ENCODE measurements at regions not wholly inside any gene's neighbourhood (a gene's known extent, or its start where the extent isn't known, plus 50 kb on each side); places are given as distances from the start of the nearest gene placed in this dataset.
A peak's percentile ranks its signal among the peaks of the same experiment; 100 is the strongest.

- no peak for DNase-seq (ENCODE audit: low read depth in 3 of 3, low spot score in 2 of 3)
Observed at GRCh38 chr1:55381491-55381890, 166.3 kb upstream of the USP24 start.

DNA sequence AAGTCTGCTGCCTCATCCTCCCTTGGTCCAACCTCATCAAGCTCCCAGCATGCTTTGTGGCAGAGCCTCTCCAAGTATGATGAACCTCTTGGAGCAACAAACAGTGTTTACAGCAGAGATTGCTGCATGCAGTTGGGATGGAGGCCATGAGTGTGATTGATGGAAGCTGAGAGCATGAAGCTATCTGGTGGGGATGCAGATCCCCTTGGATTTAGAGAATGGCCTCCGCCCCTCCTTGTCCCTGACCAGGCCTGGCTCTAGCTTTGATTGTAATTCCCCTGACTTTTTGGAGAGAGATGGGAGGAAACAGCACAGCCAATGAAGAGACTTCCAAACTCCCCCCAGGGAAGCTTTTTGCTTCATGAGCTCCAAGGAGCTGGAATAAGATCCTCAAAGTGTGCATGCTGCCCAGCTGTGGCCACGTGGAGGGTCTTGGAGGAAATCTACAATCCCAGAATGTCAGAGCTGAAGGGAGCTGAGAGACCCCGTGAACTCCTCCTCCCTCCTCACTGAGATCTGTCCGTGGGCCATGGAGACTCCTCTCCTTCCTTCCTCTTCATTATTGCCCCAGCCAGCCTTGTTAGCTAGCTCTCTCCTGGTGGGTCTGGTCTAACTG, 165.3 kb upstream of the USP24 start:
- DNase-seq (ENCODE audit: low read depth in 3 of 3, low spot score in 2 of 3): no peak

DNA sequence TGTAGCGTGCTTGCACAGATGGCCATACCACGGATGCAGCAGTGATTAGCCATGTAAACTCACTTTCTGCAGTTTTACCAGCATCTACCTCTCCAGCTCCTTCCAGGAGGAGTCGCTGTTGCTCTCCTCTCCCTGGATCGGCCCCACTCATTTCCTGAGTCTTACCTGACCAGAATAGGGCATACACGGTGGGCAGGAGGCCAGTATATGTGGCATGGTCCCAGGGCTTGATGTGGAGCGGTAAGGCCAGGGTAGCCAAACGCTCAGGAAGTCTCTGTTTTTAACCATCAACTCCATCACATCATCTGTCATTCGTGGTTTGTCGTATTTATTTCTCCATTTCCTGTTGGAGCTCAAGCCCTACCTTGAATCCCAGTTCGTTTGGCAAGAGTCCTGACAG, 163.4 kb upstream of the USP24 start:
- no peak for DNase-seq (ENCODE audit: low read depth in 3 of 3, low spot score in 2 of 3)

DNA sequence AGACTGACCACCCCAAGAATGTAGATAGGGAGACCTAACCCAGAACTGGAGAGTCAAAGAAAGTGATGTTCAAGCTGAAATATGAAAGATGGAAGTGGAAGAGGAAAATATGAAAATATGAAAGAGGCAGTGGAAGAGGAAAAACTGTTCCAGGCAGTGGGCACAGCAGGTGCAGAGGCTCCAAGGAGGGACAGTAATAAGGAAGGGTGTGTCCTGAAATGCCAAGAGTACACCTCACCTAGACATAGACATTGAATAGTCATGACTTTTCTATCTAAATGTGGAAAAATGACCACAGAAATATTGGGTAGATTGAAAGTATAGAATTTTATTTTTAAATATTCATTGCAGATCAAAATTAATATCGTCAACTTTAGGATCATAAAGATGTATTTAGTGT, 161.7 kb upstream of the USP24 start:
- DNase-seq (ENCODE audit: low read depth in 3 of 3, low spot score in 2 of 3): no peak

DNA sequence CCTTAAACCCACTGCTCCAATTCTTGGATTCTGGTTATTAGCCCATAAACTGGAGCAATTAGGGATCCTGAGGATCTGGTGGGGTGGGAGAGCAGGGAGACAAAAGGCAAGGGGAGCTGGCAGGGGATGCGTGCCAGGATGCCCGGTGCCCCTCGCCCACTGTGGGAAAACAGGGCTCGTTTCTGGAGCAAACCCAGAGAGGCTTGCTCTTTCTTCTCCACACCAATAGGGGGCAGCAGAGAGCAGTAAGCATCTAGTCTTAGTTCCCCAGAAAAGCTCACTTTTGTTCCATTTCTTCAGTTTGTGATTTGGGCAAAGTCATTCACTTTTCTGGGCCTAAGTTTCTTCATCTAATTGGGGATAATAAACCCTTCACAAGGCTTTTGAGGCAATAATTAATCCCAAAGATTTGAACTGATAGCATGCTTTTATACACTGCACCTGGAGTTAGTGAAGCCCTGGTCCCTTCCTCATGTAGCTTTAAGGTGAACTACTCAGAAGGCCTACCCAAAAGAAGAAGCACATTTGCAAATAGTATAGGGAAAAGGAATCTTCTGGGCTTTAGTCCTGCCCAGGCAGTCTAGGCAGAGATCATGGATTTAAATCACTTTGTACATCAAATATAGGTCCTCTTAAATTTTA, 160.6 kb upstream of the USP24 start:
- DNase-seq (ENCODE audit: low read depth in 3 of 3, low spot score in 2 of 3): peak in 2 of 3 donors; percentile 39 to 41

DNA sequence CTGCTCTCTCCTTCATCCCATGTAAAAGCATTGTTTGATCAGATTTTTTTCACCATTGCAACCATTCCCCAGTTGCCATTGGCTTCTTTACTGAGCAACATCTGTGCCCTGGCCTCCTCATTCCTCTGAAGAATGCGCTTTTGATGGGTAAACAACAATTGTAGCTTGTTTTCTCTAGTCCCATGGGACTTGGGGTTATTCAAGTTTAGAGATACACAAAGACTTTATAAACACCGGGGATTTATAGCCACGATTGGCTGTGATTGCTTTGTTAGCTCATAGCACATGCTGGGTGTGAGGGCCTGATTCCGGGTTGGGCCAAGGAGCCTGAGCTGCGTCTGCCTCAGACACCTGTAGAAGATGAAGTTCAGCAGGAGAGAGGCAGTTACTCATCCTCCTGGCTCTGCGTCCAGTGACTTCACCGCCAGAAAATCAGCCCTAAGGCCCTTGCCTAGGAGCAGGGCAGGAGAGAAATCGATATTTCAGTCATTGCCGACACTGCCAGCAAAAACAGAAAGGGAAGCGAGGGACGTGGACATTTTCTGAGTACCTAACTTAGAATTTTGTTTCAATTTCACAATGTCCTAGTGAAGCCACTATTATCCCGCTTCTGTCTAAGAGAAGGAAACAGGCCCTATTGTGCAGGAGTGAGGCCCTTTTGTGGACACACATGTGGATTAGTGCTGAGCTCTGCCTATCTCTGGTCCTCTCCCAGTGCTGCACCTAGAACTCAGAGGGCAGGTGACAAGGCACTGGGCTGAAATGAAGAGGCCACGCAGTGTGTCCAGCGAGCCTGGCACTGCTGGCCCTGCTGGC, 159.8 kb upstream of the USP24 start:
- no peak for DNase-seq (ENCODE audit: low read depth in 3 of 3, low spot score in 2 of 3)

- no peak for DNase-seq (ENCODE audit: low read depth in 3 of 3, low spot score in 2 of 3)
Observed at GRCh38 chr1:55374216-55374615, 159.1 kb upstream of the USP24 start.

DNA sequence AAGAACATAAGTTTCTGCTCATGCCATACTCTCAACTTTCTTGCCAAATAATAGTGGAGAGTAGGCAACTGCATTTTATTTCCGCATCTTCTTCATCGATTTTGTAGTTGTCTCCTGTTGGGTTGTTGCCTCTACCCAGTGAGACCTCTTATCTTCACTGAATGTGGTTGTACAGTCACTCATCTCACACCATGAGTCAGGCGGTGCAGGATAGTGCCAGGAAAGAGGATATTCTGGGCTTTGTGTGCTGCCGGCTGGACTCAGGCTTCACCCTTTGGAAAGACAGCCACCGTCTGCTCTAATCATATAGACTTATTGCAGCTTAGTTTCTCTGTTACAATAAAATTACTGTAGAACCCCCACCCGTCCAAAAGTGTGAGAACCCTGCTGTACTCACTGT, 154.3 kb upstream of the USP24 start:
- DNase-seq (ENCODE audit: low read depth in 3 of 3, low spot score in 2 of 3): no peak

GRCh38 chr1:55368698-55369097, 153.5 kb upstream of the USP24 start:
- DNase-seq (ENCODE audit: low read depth in 3 of 3, low spot score in 2 of 3): no peak

DNA sequence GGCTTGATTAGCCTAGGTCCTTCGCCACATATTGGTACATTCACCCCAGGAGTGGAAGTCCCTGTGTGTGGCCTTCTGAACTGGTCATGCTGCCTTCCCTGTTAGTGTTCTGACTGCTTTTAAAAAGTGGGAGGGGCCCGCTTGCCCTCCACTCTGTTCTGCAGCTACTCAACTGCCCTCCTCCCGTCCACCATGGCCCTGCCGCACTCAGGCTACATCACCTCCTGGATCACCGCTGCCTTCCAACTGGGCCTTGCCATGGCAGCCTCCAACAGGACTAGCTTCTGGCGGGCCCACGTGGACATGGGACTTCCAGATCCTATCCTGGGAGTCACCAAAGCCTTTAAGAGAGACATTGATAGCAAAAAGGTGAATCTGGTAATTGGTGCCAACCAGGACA, 152.1 kb upstream of the USP24 start:
- no peak for DNase-seq (ENCODE audit: low read depth in 3 of 3, low spot score in 2 of 3)

GRCh38 chr1:55364216-55364615, 149.1 kb upstream of the USP24 start:
- no peak for DNase-seq (ENCODE audit: low read depth in 3 of 3, low spot score in 2 of 3)

DNA sequence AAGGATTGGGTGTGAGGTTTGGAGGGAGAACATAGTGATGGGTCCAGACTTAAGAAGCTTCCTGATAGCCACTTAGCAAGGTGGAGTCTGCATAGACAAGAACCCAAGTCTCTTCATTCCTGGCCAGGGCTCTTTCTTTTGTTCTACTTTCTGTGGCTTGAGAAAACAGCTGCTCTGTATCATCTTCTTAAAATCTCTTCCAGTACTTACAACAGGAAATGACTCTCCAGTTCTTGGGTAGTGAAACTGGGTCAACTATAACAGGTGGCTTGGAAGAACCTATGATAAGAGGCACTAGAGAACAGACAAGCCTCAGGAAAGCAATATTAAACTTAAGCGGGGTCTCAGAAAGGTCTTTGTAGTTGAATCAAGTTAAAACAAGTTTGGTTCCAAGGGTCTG, 148.1 kb upstream of the USP24 start:
- DNase-seq (ENCODE audit: low read depth in 3 of 3, low spot score in 2 of 3): no peak

DNA sequence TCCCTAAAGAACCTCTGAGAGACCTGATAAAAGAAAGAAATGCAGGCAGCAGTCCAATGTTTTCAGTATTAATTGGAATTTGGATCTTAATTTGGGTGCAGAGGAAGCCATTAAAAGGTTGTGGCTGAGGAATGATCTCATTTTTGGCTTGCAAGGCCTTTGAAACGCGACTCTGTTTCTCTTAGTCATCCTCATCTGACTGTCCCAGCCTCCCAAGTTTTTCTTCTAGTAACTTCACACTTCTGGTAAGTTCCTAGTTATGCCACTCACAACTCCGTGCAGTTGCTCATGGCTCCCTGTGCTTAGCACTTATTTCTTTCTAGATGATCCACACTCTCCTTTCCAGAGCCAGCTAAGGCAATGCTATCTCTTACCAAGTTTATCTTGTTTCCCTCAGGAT, 147.4 kb upstream of the USP24 start:
- DNase-seq (ENCODE audit: low read depth in 3 of 3, low spot score in 2 of 3): no peak

- DNase-seq (ENCODE audit: low read depth in 3 of 3, low spot score in 2 of 3): no peak
Observed at GRCh38 chr1:55359611-55360010, 144.4 kb upstream of the USP24 start.

- DNase-seq (ENCODE audit: low read depth in 3 of 3, low spot score in 2 of 3): no peak
Observed at GRCh38 chr1:55358581-55358980, 143.4 kb upstream of the USP24 start.

- DNase-seq (ENCODE audit: low read depth in 3 of 3, low spot score in 2 of 3): no peak
Observed at GRCh38 chr1:55355549-55355948, 140.4 kb upstream of the USP24 start.

DNA sequence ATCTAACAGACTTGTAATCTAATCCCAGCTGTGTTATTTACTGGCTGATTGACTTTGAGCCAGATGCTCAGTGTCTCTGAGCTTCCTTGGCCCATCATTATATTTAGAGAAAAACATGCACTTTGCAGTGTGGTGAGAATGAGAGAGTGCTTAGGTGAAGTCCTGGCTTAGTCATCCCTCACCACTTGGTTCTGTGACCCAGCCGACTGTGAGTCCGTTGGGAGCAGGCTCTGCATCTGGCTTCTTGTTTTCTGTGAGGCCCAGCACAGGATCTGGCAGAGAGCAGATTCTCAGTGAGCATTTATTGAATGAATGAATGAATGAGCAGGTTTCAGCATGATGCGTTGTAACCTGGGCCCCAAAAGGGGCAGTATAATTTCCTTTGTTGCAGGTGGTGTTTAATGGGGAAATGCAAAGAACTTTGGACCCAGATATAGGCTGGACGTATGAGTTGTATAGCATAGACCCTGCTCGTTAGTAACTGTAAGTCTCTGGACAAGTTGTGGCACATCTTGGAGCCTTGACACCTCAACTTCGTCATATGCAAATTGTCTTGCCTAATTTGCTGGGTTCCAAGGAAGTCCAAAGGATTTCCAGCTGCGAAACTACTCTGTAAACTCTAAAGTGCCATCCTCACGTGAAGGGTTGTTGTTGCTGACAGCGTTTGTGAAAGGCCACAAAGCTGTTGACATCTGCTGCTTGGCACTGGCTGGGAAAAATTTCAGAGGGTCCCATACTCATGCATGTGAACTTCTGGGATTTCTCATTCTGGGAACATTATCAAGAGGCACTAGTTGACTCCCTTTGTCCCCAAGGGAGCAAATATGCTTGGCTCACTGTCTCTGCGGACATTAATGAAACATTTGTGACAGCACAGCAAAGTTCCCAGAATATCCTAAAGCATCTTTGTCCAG, 138.8 kb upstream of the USP24 start:
- no peak for DNase-seq (ENCODE audit: low read depth in 3 of 3, low spot score in 2 of 3)

- DNase-seq (ENCODE audit: low read depth in 3 of 3, low spot score in 2 of 3): no peak
Observed at GRCh38 chr1:55352811-55353180, 137.6 kb upstream of the USP24 start.

GRCh38 chr1:55352080-55352810, 137.1 kb upstream of the USP24 start:
- no peak for DNase-seq (ENCODE audit: low read depth in 3 of 3, low spot score in 2 of 3)

DNA sequence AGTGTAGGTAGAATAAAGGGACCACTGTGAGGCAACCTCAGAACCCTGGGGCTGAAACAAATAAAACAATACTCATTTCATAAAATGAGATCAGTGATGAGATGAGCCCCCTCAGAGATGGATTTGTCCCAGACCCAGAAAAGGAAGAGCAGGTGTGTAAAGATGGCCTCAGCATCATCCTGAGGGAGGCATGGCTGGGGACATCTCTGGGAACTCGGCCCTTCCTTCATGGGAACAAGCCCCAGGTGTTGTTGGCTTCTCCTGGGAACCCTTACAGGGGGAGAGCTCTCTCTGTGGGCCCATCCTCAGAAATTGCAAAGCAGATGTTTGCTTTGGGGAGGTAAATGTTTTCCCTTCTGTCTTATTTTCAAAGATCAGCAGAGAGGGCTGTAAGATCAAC, 133.2 kb upstream of the USP24 start:
- DNase-seq (ENCODE audit: low read depth in 3 of 3, low spot score in 2 of 3): no peak

Measured in right renal cortex interstitium (tissue), 3 donors.